GM12878 (cell line): ENCODE measurements at regions not wholly inside any gene's neighbourhood (a gene's known extent, or its start where the extent isn't known, plus 50 kb on each side); places are given as distances from the start of the nearest gene placed in this dataset.

Experiments
- ATAC-seq: fragments of 200-7000 bp; cut with Tn5 transposase; 3 replicates; pipeline ENCODE4 v1.9.1; 2020; ENCODE audit warnings: mild to moderate bottlenecking, moderate library complexity
- BruUV-seq: library from RNA; stranded (reverse); fragments of 400-500 nt; replicated peaks from 2 replicates; lab custom pipeline; 2021; lab: Mats Ljungman, UMichigan
- CTCF ChIA-PET: fragments of 300-600 bp; sonication (Branson Sonifier 250); formaldehyde crosslinking; extraction: SDS; loops from one replicate; lab custom pipeline; 2021; ENCODE audit warnings: inconsistent platforms; lab: Yijun Ruan, JAX
- POLR2A ChIA-PET: fragments of 350-600 bp; formaldehyde crosslinking; extraction: SDS; loops from one replicate; lab custom pipeline; 2021; ENCODE audit warnings: inconsistent platforms; lab: Charles Lee
- RAD21 ChIA-PET: fragments of 300-600 bp; sonication (Branson Sonifier 250); formaldehyde crosslinking; loops from one replicate; lab custom pipeline; 2023; ENCODE audit warnings: antibody characterized with exemption; ENCODE audit not compliant: unreplicated experiment; lab: Charles Lee
- SMC1A ChIA-PET: fragments of 300-600 bp; sonication (Branson Sonifier 250); formaldehyde crosslinking; loops from one replicate; lab custom pipeline; 2023; ENCODE audit not compliant: unreplicated experiment, uncharacterized antibody; lab: Charles Lee
- DNase-seq: peaks from one replicate; pipeline ENCODE4 v3.0.0-alpha.2; 2011; ENCODE audit warnings: low read depth, low spot score
- FAIRE-seq: peaks from 3 replicates; lab custom pipeline; 2011; peaks lifted over from hg19 to GRCh38; lab: Jason Lieb, UNC
- H2AFZ ChIP-seq: 2 replicates; pipeline ENCODE4 v1.6.0; 2011; ENCODE audit warnings: low read depth, low read length, control low read depth; ENCODE audit not compliant: control insufficient read depth
- H3K27ac ChIP-seq: 2 replicates; pipeline ENCODE4 v1.5.1; 2011; ENCODE audit warnings: control low read depth; ENCODE audit not compliant: control insufficient read depth, insufficient read depth
- H3K27me3 ChIP-seq, 2 experiments: replicated peaks in 1 of 2; 2 replicates each; pipeline versions ENCODE4 v1.6.0 to v1.6.1; 2011; ENCODE audit warnings: low read length in 1 of 2; ENCODE audit not compliant: control insufficient read depth in 2 of 2, insufficient read depth in 2 of 2
- H3K36me3 ChIP-seq, 2 experiments: 2 replicates each; pipeline ENCODE4 v1.5.1; 2011; ENCODE audit warnings: low read length in 1 of 2; ENCODE audit not compliant: control insufficient read depth in 2 of 2, insufficient read depth in 2 of 2
- H3K4me1 ChIP-seq: 2 replicates; pipeline ENCODE4 v1.6.1; 2011; ENCODE audit warnings: mild to moderate bottlenecking, low read length, moderate library complexity, mixed read lengths; ENCODE audit not compliant: control insufficient read depth, insufficient read depth
- H3K4me2 ChIP-seq: 2 replicates; pipeline ENCODE4 v1.6.0; 2011; ENCODE audit warnings: control low read depth; ENCODE audit not compliant: control insufficient read depth, insufficient read depth
- H3K4me3 ChIP-seq: fragments of 200-600 bp; sonication (generic); 2 replicates; pipeline ENCODE4 v1.5.1; 2016
- H3K79me2 ChIP-seq: 2 replicates; pipeline ENCODE4 v1.6.0; 2011; ENCODE audit warnings: low read length; ENCODE audit not compliant: control insufficient read depth, insufficient read depth
- H3K9ac ChIP-seq: 2 replicates; pipeline ENCODE4 v1.8.0; 2011; ENCODE audit warnings: low read length, control low read depth, mixed read lengths; ENCODE audit not compliant: control insufficient read depth, insufficient read depth
- H3K9me3 ChIP-seq: replicated peaks from 3 replicates; pipeline ENCODE4 v1.5.1; 2011; ENCODE audit warnings: mild to moderate bottlenecking, low read length; ENCODE audit not compliant: control insufficient read depth, insufficient read depth
- H4K20me1 ChIP-seq: 2 replicates; pipeline ENCODE4 v1.6.0; 2011; ENCODE audit not compliant: control insufficient read depth, insufficient read depth
- CBX3 ChIP-seq: fragments of 200-600 bp; sonication (generic); IDR thresholded peaks from 2 replicates; pipeline ENCODE4 v1.6.1; 2016; ENCODE audit warnings: low read depth, borderline replicate concordance
- CEBPZ ChIP-seq: fragments of 150-350 bp; IDR thresholded peaks from 2 replicates; pipeline ENCODE4 v1.6.1; 2016; ENCODE audit warnings: low read depth, low read length
- CTCF ChIP-seq, 3 experiments: IDR thresholded peaks in 2 of 3; conservative IDR thresholded peaks in 1 of 3; 2 replicates each; pipeline ENCODE4 v1.5.1; 2011; ENCODE audit warnings: low read depth in 3 of 3, low read length in 3 of 3, mild to moderate bottlenecking in 3 of 3, control low read depth in 2 of 3, moderate library complexity in 2 of 3, inconsistent platforms in 1 of 3, mixed read lengths in 1 of 3; ENCODE audit not compliant: control insufficient read depth in 2 of 3, insufficient read depth in 1 of 3; ENCODE audit errors: extremely low read depth in 1 of 3
- GABPA ChIP-seq: IDR thresholded peaks from 2 replicates; pipeline ENCODE4 v1.6.1; 2014; ENCODE audit warnings: antibody characterized with exemption, low read depth, mild to moderate bottlenecking, inconsistent platforms
- HDAC6 ChIP-seq: fragments of 200-600 bp; sonication (generic); IDR thresholded peaks from one replicate; pipeline ENCODE4 v1.8.0; 2017; ENCODE audit warnings: antibody characterized with exemption; ENCODE audit not compliant: unreplicated experiment
- JUNB ChIP-seq: IDR thresholded peaks from 2 replicates; pipeline ENCODE4 v1.6.1; 2016; ENCODE audit warnings: antibody characterized with exemption, mild to moderate bottlenecking
- NBN ChIP-seq: fragments of 450-650 bp; IDR thresholded peaks from 2 replicates; pipeline ENCODE4 v1.6.1; 2016
- NFYA ChIP-seq: IDR thresholded peaks from 2 replicates; pipeline ENCODE4 v1.6.1; 2011; ENCODE audit warnings: low read depth, mild to moderate bottlenecking, low read length, improper control_type of control experiment, borderline replicate concordance
- NFYB ChIP-seq: IDR thresholded peaks from 2 replicates; pipeline ENCODE4 v1.6.1; 2011; ENCODE audit warnings: low read depth, mild to moderate bottlenecking, low read length, improper control_type of control experiment, moderate library complexity; ENCODE audit not compliant: insufficient read depth
- RCOR1 ChIP-seq: conservative IDR thresholded peaks from 2 replicates; pipeline ENCODE4 v1.6.1; 2012; ENCODE audit warnings: low read depth, low read length, improper control_type of control experiment
- SP1 ChIP-seq: IDR thresholded peaks from one replicate; pipeline ENCODE4 v1.6.1; 2011; ENCODE audit warnings: low read depth, low read length
- TARDBP ChIP-seq: IDR thresholded peaks from 2 replicates; pipeline ENCODE4 v1.6.1; 2016; ENCODE audit warnings: borderline replicate concordance
- TBL1XR1 ChIP-seq: IDR thresholded peaks from 2 replicates; pipeline ENCODE4 v1.6.1; 2012; ENCODE audit warnings: low read depth, low read length, improper control_type of control experiment
- YBX1 ChIP-seq: fragments of 450-650 bp; IDR thresholded peaks from 2 replicates; pipeline ENCODE4 v1.6.1; 2016; ENCODE audit warnings: antibody characterized with exemption
- ZNF24 ChIP-seq: fragments of 450-650 bp; IDR thresholded peaks from 2 replicates; pipeline ENCODE4 v1.6.1; 2017; ENCODE audit warnings: antibody characterized with exemption, mild to moderate bottlenecking
- WGBS: methylation state at CpG from one replicate; pipeline ENCODE4 v1.1.6; 2016; ENCODE audit warnings: low lambda C conversion rate; ENCODE audit not compliant: insufficient replicate concordance, insufficient coverage; ENCODE audit errors: missing lambda C conversion rate; 5-methylcytosine and 5-hydroxymethylcytosine counted together
- in situ Hi-C: fragments of 300-500 bp; cut with MboI; formaldehyde crosslinking; loops from 9 replicates; pipeline ENCODE4 v1.14.3; 2018; ENCODE audit warnings: mixed read lengths
- intact Hi-C: fragments of 100-400 bp; cut with micrococcal nuclease; formaldehyde crosslinking; loops from one replicate; pipeline ENCODE4 v1.14.2; 2022; ENCODE audit not compliant: unreplicated experiment

- TF ChIP-seq CTCF (IDR thresholded peaks at IDR 0.05 in 2 of 3, conservative IDR thresholded peaks at IDR 0.05 in 1 of 3; ENCODE audit: control insufficient read depth in 2 of 3, extremely low read depth in 1 of 3, insufficient read depth in 1 of 3, low read depth in 3 of 3, low read length in 3 of 3) (peak; percentile 55 to 60 (median 59); a peak in 5 of 6 replicates), NFYA (no peak)
Observed at GRCh38 chr3:124246949-124247348, 255.0 kb upstream of the ROPN1 start (continued).

GRCh38 chr3:124248471-124249028 lies 256.6 kb upstream of the ROPN1 start:
- FAIRE-seq (no peak), DNase-seq (no peak), ATAC-seq (no peak)
- H3K9ac ChIP-seq, result no peak overlapping the region
- no peaks in the 10 kb centered on the region for H3K27me3 ChIP-seq
- intact Hi-C loops, result loop anchor here (5.0 to 10.0 kb wide), 3 partner anchors 41 to 234 kb away; no protein-coding TSS in a partner anchor
- BruUV-seq, result no TSS peak
- H3K4me3 ChIP-seq, result no peak overlapping the region
- ChIA-PET POLR2A (no interaction called here), SMC1A (interaction anchor here (1.1 to 3.2 kb wide), 9 partner anchors 8 to 235 kb away, joined by 3 to 12 read pairs (median 4); no protein-coding TSS in a partner anchor), RAD21 (interaction anchor here (0.7 to 2.2 kb wide), 3 partner anchors 11 to 169 kb away, joined by 3 to 5 read pairs (median 3); no protein-coding TSS in a partner anchor), CTCF (interaction anchor here (0.6 to 4.0 kb wide), 16 partner anchors 8 to 314 kb away, joined by 3 to 32 read pairs (median 3); no protein-coding TSS in a partner anchor)
- H3K4me2 ChIP-seq, result no peak overlapping the region
- no peaks in the 10 kb centered on the region for H4K20me1 ChIP-seq
- no peak overlapping the region for H3K27ac ChIP-seq
- 60% methylated on average over 4 of the region's 4 CpGs for WGBS
- in situ Hi-C loops, result no loop called here
- peaks cover 15% of the 10 kb centered on the region for H3K4me1 ChIP-seq
- no peaks in the 10 kb centered on the region for H3K79me2 ChIP-seq
- H3K36me3 ChIP-seq, result no peaks in the 10 kb centered on the region
- no peak overlapping the region for H2AFZ ChIP-seq
- peaks cover 2% of the 10 kb centered on the region; the same call in 2 of the 3 replicates for H3K9me3 ChIP-seq
- TF ChIP-seq TARDBP (no peak), TBL1XR1 (no peak), SP1 (no peak), ZNF24 (no peak), CEBPZ (no peak), NFYA (no peak), CBX3 (no peak), GABPA (no peak), NFYB (no peak), CTCF (IDR thresholded peaks at IDR 0.05 in 2 of 3, conservative IDR thresholded peaks at IDR 0.05 in 1 of 3; ENCODE audit: control insufficient read depth in 2 of 3, extremely low read depth in 1 of 3, insufficient read depth in 1 of 3, low read depth in 3 of 3, low read length in 3 of 3) (no peak), YBX1 (no peak), NBN (no peak), JUNB (no peak), RCOR1 (no peak), HDAC6 (no peak)
